ENCODE measurements at regions not wholly inside any gene's neighbourhood (a gene's known extent, or its start where the extent isn't known, plus 50 kb on each side); places are given as distances from the start of the nearest gene placed in this dataset.
A peak's percentile ranks its signal among the peaks of the same experiment; 100 is the strongest.

DNA sequence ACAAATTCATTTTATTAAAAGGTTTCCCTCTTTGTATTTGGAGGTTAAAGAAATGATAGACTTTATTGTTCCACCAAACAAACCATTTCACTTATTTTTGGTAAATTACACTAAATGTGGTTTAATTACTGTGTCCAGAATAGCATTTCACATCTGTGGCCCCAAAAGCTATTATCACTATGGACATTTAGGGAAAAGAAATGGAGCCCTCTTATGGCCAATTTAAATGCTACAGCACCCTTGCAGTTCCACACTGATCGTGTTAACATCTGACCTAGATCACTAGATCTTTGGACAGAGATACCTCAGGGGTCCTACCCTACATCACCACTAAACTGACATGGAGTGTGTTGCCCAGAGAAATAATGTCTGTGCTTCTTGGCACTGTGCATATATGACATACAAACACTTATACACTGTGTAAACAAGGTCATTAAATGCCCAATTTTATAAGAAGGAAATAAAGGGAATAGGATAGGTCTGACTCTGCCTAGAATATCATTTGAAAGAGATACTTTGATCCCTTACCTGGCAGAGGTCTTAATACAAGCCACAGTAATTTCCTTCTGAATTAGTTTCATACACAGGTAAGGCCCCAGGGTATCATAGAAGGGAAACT is 163.9 kb downstream of the KDR start:
- Histone ChIP-seq H3K36me3 (ENCODE audit: control insufficient read depth, insufficient read depth, low read length) (no peaks in the 10 kb centered on the region), H4K8ac (ENCODE audit: low read depth in 2 of 2, low read length in 2 of 2) (no peak overlapping the region), H3K56ac (ENCODE audit: extremely low read depth, insufficient read depth, low read length) (no peak overlapping the region), H3K4ac (ENCODE audit: low read depth, low read length) (no peak overlapping the region), H3K4me3 (ENCODE audit: insufficient read depth, low read depth, low read length) (no peak overlapping the region), H2BK5ac (ENCODE audit: low read depth, low read length, poor library complexity, severe bottlenecking) (no peak overlapping the region), H3K4me1 (ENCODE audit: control insufficient read depth, insufficient read depth, low read length) (peaks cover 10% of the 10 kb centered on the region), H3K23ac (ENCODE audit: low read depth, low read length) (no peak overlapping the region), H3K9ac (ENCODE audit: low read depth, low read length) (no peak overlapping the region; the same call in 1 of the 2 replicates), H3K27me3 (ENCODE audit: control insufficient read depth, insufficient read depth, low read length) (peaks cover 8% of the 10 kb centered on the region), H4K5ac (ENCODE audit: low read depth, low read length) (no peak overlapping the region), H2BK120ac (ENCODE audit: low read depth, low read length) (peak overlapping the region; percentile 21; the same call in 1 of the 2 replicates), H2AFZ (replicated peaks; ENCODE audit: low read length, poor library complexity) (no peak overlapping the region), H2AK5ac (ENCODE audit: low read depth, low read length) (peak overlapping the region; percentile 48; the same call in 1 of the 2 replicates), H3K14ac (replicated peaks; ENCODE audit: low read depth, low read length) (no peak overlapping the region), H2BK20ac (ENCODE audit: low read depth, low read length) (0 out of 2 replicates have a peak overlapping the region, but pooled peaks have one; percentile 43), H3K27ac (ENCODE audit: insufficient read depth, low read length) (no peak overlapping the region), H2AK9ac (replicated peaks; ENCODE audit: low read depth, low read length, poor library complexity) (no peak overlapping the region), H3K9me3 (ENCODE audit: control insufficient read depth, insufficient read depth, low read length) (no peaks in the 10 kb centered on the region), H2BK15ac (ENCODE audit: low read depth, low read length) (0 out of 3 replicates have a peak overlapping the region, but pooled peaks have one; percentile 38), H3K79me1 (ENCODE audit: low read depth in 1 of 2, low read length in 2 of 2) (no peaks in the 10 kb centered on the region), H4K91ac (ENCODE audit: insufficient read depth, low read depth, low read length) (no peak overlapping the region), H3K9me1 (ENCODE audit: insufficient read depth, low read length) (peaks cover 12% of the 10 kb centered on the region), H3K18ac (ENCODE audit: low read depth, low read length) (no peak overlapping the region), H3K4me2 (ENCODE audit: low read depth, low read length) (no peak overlapping the region), H4K20me1 (ENCODE audit: insufficient read depth, low read length) (no peaks in the 10 kb centered on the region)
- DNase-seq (peak; percentile 52), ATAC-seq (ENCODE audit: low read depth) (peak; percentile 42)
- dilution Hi-C loops (cut with HindIII; ENCODE audit: low sequenced_read_pairs, unreplicated experiment) = no loop called here
- in situ Hi-C loops (cut with MboI; ENCODE audit: low sequenced_read_pairs) = loop anchor here (5.0 kb wide), 1 partner anchor 639 kb away; no protein-coding TSS in a partner anchor
- POLR2A ChIA-PET (ENCODE audit: unreplicated experiment) = no interaction called here
- CTCF ChIA-PET = interaction anchor here (1.0 to 1.8 kb wide), 4 partner anchors 10 to 576 kb away, joined by 3 to 8 read pairs (median 4); no protein-coding TSS in a partner anchor
- WGBS, 2 experiments (ENCODE audit: extremely low coverage in 2 of 2, insufficient read length in 1 of 2) = no CpG with 5 or more reads among the region's 1 CpG
- intact Hi-C loops (cut with micrococcal nuclease) = loop anchor here (1.0 to 5.0 kb wide), 8 partner anchors 84 to 642 kb away; no protein-coding TSS in a partner anchor
- BruUV-seq (replicated peaks) = no TSS peak
- TF ChIP-seq CHD1 (IDR thresholded peaks at IDR 0.05; ENCODE audit: low read depth, low read length) (no peak), CEBPB (IDR thresholded peaks at IDR 0.05; ENCODE audit: low read depth, low read length) (no peak), MAZ (IDR thresholded peaks at IDR 0.05; ENCODE audit: borderline replicate concordance, low read depth, low read length) (no peak), NFE2L2 (IDR thresholded peaks at IDR 0.05; ENCODE audit: low read depth, low read length) (no peak), MXI1 (IDR thresholded peaks at IDR 0.05; ENCODE audit: borderline replicate concordance, low read depth, low read length) (no peak), RFX5 (IDR thresholded peaks at IDR 0.05; ENCODE audit: low read depth, low read length) (no peak), RCOR1 (IDR thresholded peaks at IDR 0.05; ENCODE audit: insufficient replicate concordance, low read length) (no peak), POLR2A (IDR thresholded peaks at IDR 0.05; ENCODE audit: low read depth, low read length) (no peak), MAFK (IDR thresholded peaks at IDR 0.05; ENCODE audit: low read depth, low read length) (no peak), SMC3 (IDR thresholded peaks at IDR 0.05; ENCODE audit: low read depth, low read length) (peak; percentile 80), BHLHE40 (IDR thresholded peaks at IDR 0.05; ENCODE audit: low read depth, low read length) (no peak), RAD21 (IDR thresholded peaks at IDR 0.05; ENCODE audit: low read length) (peak; percentile 80)
- TF ChIP-seq, protein P1, sequence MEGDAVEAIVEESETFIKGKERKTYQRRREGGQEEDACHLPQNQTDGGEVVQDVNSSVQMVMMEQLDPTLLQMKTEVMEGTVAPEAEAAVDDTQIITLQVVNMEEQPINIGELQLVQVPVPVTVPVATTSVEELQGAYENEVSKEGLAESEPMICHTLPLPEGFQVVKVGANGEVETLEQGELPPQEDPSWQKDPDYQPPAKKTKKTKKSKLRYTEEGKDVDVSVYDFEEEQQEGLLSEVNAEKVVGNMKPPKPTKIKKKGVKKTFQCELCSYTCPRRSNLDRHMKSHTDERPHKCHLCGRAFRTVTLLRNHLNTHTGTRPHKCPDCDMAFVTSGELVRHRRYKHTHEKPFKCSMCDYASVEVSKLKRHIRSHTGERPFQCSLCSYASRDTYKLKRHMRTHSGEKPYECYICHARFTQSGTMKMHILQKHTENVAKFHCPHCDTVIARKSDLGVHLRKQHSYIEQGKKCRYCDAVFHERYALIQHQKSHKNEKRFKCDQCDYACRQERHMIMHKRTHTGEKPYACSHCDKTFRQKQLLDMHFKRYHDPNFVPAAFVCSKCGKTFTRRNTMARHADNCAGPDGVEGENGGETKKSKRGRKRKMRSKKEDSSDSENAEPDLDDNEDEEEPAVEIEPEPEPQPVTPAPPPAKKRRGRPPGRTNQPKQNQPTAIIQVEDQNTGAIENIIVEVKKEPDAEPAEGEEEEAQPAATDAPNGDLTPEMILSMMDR (conservative IDR thresholded peaks at IDR 0.05; ENCODE audit: low read depth, low read length) = peak; percentile 79
- TF ChIP-seq, protein P2, sequence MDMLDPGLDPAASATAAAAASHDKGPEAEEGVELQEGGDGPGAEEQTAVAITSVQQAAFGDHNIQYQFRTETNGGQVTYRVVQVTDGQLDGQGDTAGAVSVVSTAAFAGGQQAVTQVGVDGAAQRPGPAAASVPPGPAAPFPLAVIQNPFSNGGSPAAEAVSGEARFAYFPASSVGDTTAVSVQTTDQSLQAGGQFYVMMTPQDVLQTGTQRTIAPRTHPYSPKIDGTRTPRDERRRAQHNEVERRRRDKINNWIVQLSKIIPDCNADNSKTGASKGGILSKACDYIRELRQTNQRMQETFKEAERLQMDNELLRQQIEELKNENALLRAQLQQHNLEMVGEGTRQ (IDR thresholded peaks at IDR 0.05; ENCODE audit: low read depth, low read length) = no peak
- TF ChIP-seq, protein P3, sequence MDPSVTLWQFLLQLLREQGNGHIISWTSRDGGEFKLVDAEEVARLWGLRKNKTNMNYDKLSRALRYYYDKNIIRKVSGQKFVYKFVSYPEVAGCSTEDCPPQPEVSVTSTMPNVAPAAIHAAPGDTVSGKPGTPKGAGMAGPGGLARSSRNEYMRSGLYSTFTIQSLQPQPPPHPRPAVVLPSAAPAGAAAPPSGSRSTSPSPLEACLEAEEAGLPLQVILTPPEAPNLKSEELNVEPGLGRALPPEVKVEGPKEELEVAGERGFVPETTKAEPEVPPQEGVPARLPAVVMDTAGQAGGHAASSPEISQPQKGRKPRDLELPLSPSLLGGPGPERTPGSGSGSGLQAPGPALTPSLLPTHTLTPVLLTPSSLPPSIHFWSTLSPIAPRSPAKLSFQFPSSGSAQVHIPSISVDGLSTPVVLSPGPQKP (IDR thresholded peaks at IDR 0.05; ENCODE audit: borderline replicate concordance, low read depth, low read length) = no peak

Measured in IMR-90 (cell line).